Stimulated activated CD8-positive, alpha-beta memory T cell treated with anti-CD3 and anti-CD28 coated beads, Interleukin-7, amount 100 ng/mL, for 1 hour (primary cell): ENCODE measurements at regions not wholly inside any gene's neighbourhood (a gene's known extent, or its start where the extent isn't known, plus 50 kb on each side); places are given as distances from the start of the nearest gene placed in this dataset.

ENCODE experiments used
- DNase-seq, 2 donors: peaks; one replicate each; pipeline ENCODE4 v3.0.0-alpha.2; 2020; ENCODE audit warnings: low read depth in 2 of 2

DNA sequence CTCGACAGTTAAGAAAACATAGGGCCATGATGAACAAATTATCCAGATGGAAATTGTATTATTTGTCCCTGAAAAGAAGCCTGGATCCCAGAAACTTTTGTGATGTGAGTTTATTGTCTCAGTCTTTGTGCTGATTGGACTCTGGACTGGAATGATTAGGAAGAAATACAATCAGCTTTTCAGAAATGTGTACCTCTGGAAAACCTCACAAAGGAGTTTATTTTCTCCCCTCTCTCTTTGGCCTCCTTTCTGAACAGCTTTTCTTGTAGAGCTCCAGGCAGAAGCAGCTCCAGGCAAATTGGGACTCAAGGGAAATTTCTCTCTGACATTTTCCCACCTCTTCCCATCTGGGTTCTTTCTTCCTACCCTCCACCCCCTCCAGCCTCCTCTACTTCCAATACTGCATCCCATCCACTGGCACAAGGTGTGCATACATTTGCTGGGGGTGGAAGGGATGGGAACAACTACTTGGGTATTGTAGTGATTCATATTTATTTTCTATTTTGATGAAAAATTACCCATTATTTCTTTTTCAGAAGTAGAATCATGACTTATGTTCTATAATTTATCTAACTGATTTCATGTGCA, 119.7 kb downstream of the CD47 start:
- no peak for DNase-seq

DNA sequence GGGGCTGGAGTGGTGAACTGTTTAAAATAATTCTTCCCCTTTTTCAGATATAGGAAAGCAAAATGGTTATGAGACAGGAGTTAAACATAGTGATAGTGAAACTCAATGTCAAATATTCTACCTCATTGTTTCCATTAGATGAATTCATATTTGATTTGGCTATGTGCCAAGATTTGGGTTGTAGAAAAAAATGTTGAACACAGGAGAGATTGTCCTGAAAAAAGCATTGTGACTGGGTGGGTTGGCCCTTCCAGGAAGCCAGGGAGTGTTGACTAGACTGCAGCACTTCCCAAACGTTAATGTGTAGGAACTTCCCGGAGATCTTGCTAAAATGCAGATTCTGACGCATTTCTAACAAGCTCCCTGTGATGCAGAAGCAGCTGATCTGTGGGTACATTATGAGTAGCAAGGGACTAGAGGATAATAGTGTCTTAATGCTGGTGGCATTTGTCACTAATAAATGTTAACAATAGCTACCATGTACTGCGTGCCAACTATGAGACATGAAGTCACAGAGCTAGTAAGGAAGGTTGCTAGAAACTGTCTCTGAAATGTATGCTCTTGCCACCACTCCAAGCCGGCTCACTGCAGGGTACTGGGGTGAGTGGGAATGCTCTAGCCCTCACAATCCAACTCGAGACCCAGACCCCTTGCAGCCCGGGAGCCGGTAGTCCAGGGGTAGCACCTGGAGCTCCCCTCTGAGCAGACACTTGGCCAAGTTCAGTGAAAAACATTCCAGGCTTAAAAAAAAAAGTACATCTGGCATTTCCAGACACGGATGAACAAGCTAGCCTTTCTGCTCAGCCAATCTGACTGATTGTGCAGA, 120.6 kb downstream of the CD47 start:
- no peak for DNase-seq

- DNase-seq = no peak
These were observed 121.3 kb downstream of the CD47 start for GRCh38 chr3:107969525-107969924.

DNA sequence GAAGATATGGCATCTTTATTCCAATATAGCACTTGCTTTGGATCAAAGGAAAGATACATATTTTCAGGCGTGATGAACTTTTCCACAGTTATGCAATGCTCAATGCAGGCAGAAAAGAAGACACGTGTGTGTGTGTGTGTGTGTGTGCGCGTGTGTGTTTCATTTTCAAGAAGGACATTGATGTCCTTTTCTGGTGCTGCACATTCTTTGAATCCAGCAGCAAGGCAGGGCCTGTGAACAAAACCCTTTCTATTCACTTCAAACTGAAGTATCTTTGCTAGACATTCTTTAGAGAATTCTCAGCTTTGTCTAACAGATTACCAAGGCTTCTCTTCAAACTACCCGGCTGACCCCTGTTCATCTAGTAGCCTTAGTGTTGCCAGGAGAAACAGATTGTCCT, 124.6 kb downstream of the CD47 start:
- no peak for DNase-seq

DNA sequence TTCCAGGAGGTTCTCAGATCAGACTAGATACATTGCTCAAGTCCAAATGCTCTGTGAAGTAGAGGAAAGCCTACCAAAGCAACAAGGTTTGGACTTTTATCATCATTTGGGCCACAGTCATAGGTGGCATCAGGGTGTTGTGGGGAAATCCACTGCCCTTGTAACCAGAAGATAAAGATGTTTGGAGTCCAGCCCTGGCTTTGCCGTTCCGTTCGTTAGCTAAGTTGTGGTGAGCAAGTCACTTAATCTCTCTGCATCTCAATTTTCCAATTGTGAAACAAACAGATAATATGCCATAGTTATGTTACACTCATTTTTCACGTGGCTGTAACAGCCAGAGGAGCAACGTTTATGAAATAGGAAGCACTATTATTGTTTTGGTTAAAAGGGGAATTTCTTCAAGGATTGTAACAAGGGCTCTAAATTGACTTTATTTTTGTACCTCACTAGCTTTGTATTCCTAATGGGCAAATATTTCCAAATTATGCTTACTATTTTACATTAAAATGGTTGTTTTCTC, 125.6 kb downstream of the CD47 start:
- DNase-seq = no peak

- no peak for DNase-seq
These were observed 127.2 kb downstream of the CD47 start for GRCh38 chr3:107963581-107963980.

- DNase-seq = no peak
These were observed 127.9 kb downstream of the CD47 start for GRCh38 chr3:107962946-107963345.

DNA sequence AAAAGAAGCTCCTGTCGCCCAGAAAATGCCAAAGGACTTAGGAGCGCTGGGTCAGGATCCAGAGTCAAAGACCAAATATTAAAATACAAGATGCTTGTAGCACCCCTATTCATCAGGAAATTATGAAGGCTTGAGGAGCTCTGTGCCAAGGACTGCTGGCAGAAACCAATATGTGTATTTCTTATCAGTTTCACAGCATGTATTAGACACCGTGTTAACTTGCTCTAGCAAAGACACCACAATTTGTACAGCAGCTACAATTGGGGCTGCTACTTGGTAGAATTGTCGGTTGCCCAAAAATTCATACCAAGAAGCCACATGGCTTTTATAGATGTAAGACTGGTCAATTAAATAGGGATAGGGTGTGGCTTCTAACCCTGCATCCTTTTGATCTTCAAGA, 128.8 kb downstream of the CD47 start:
- DNase-seq = no peak

DNA sequence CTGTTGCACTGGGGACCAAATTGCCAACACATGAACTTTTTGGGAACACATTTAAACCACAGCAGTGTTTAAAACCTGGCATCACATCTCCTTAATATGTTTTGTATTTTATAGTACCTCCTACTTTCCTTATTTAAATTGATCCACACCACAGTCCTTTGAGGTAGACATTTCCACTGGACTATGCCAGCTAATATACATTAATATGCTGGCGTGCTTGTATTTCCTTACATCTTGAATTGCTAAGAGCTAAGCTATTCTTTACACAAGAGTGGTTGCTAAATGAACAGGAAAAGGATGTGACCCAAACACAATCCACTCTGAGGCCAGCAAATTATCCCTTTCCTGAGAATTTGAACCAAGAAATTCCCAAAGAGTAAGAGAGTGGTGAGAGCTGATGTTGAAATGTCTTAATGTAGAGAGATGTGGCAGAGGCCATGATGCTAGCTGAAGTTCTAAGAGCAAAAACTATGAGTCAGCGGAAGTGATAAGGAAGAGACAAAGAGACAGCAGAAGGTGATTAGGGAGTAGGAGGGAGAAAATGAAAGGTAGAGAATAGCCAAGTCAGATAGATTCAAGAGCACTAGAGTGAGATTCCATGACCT, 131.2 kb downstream of the CD47 start:
- DNase-seq = no peak

- DNase-seq = no peak
These were observed 132.7 kb downstream of the CD47 start for GRCh38 chr3:107958146-107958545.

DNA sequence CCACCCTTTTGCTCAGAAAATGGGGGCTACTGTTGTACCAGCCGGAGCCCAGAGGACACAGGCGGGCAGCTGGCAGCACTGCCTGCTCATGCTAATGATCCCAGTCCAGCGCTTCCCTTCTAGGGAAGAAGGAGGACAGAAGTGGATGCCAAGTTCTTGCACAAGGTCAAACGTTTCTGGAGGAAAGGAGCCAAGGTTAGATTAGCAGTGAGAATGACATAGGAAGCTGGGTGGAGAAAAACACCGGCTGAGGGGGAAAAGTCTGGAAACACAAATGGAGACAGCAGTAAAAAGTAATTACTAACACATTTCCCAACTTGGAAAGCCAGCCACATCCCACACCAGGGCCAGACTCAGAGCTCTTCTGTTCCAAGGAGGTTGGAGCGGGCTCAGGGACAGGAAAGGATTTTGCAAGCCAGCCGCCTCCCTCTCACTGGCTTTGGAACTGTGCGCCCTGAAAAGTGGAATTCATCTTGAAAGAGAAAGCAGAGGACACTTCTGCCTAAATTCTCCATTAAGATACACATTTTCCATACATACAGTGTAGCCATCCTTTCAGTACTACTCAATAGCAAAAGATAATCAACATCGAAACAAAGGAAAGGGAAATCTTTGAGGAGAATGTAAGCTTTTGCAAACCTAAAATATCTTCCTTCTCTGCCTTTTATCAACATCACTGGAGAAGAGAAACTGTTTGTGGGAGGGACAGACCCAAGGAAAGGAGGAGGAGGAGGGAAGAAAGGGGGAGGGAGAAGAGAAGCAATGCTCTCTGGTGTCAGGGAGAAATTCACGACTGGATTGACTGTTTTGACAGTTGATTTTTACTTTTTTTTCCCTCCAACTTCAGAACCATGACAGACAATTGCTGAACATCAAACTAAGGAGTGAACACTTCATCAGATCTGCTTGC, 133.6 kb downstream of the CD47 start:
- no peak for DNase-seq

GRCh38 chr3:107954845-107955244, 136.0 kb downstream of the CD47 start:
- no peak for DNase-seq

GRCh38 chr3:107953722-107954121, 137.1 kb downstream of the CD47 start:
- no peak for DNase-seq

GRCh38 chr3:107951126-107951525, 139.7 kb downstream of the CD47 start:
- no peak for DNase-seq

- no peak for DNase-seq
These were observed 140.4 kb downstream of the CD47 start for GRCh38 chr3:107950417-107950816.

DNA sequence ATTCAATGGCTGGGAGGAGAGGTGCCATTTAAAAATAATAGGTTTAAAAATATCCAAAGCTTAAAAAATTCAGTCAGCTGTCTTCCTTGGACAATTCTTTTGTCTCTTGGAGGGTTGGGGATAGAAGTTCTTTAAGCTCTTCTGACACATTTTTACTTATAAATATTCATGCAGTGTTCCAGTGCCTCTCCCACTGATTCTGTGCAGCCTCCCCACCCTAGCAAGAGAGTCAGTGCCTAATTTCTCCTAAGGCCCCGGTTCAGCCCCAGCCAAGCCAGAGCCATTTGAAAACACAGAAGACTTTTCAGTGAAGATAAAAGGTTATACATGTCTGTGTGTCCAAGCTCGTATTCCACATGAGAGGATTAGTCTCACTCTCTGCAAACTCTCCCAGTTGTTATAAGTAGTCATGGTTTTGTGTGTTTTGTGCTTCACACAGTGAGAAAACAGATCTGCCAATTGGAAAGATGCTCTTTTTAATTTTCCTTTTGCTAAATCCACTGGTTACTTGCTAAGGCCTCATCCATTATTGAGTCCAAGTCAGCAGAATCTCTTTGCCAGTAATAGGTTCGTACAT, 141.3 kb downstream of the CD47 start:
- DNase-seq = no peak

- DNase-seq = no peak
These were observed 143.6 kb downstream of the CD47 start for GRCh38 chr3:107947203-107947602.

GRCh38 chr3:107946700-107947099, 144.1 kb downstream of the CD47 start:
- no peak for DNase-seq

DNA sequence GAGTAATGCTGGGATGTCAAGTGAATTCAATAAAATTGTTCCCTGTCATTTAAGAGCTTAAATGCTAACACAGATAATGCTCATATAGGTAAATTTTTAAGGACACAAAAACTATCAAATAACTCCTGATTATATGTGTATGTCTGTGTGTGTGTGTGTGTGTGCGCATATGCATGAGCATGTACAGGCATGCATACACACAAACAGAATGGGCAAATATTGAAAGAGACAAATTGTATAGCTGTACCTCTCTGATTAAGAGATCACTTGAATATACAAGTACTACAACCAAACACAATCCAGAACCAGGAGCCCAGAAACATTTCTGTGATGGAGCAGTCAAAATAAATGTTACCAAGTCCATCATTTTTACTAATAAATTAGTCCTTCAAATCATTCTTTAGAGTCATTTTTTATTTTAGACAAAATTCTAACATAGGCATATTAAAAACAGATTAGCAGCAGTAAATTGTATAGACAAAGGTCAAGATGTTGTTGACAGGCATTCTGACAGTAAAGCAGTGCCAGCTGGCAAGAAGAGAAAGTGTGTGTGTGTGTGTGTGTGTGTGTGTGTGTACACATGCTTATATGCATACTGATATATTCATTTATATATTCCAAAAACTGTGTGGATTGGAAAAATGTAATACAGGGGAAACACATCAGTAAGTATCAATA, 145.3 kb downstream of the CD47 start:
- DNase-seq = no peak

GRCh38 chr3:107943786-107944523, 146.9 kb downstream of the CD47 start:
- DNase-seq = no peak
